Breast epithelium (tissue), 3 donors: ENCODE measurements at regions not wholly inside any gene's neighbourhood (a gene's known extent, or its start where the extent isn't known, plus 50 kb on each side); places are given as distances from the start of the nearest gene placed in this dataset.

Source experiments
- CTCF ChIP-seq, 3 donors: fragments of 450-650 bp; IDR thresholded peaks; one replicate each; pipeline ENCODE4 v1.5.1; 2016 to 2017; ENCODE audit warnings: antibody characterized with exemption in 3 of 3, mild to moderate bottlenecking in 3 of 3, moderate library complexity in 3 of 3
- POLR2A ChIP-seq: fragments of 450-650 bp; IDR thresholded peaks from one replicate; pipeline ENCODE4 v1.6.1; 2016; ENCODE audit warnings: antibody characterized with exemption, mild to moderate bottlenecking, moderate library complexity
- POLR2AphosphoS5 ChIP-seq, 3 donors: sonication (generic); formaldehyde crosslinking; IDR thresholded peaks; one replicate each; pipeline ENCODE4 v1.6.1; 2017; ENCODE audit warnings: antibody characterized with exemption in 3 of 3

DNA sequence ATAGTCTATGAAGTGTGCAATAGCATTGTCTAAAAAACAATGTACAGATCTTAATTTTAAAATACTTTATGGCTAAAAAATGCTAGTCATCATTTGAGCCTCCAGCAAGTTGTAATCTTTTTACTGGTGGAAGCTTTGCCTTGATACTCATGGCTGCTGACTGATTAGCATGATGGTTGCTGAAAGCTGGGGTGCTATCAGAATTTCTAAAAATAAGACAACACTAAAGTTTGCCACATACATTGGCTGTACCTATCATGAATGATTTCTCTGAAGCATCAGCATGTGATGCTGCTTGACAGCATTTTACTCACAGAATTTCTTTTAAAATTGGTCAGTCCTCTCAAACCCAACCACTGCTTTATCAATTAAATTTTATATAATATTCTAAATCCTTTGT is 101.5 kb upstream of the TMEM168 start:
- TF ChIP-seq CTCF (IDR thresholded peaks at IDR 0.05) (no peak), POLR2A (no peak), POLR2AphosphoS5 (IDR thresholded peaks at IDR 0.05) (no peak)
